GM12878 (cell line): ENCODE measurements at regions not wholly inside any gene's neighbourhood (a gene's known extent, or its start where the extent isn't known, plus 50 kb on each side); places are given as distances from the start of the nearest gene placed in this dataset.

Experiments
- ATAC-seq: fragments of 200-7000 bp; cut with Tn5 transposase; 3 replicates; pipeline ENCODE4 v1.9.1; 2020; ENCODE audit warnings: mild to moderate bottlenecking, moderate library complexity
- BruUV-seq: library from RNA; stranded (reverse); fragments of 400-500 nt; replicated peaks from 2 replicates; lab custom pipeline; 2021; lab: Mats Ljungman, UMichigan
- CTCF ChIA-PET: fragments of 300-600 bp; sonication (Branson Sonifier 250); formaldehyde crosslinking; extraction: SDS; loops from one replicate; lab custom pipeline; 2021; ENCODE audit warnings: inconsistent platforms; lab: Yijun Ruan, JAX
- POLR2A ChIA-PET: fragments of 350-600 bp; formaldehyde crosslinking; extraction: SDS; loops from one replicate; lab custom pipeline; 2021; ENCODE audit warnings: inconsistent platforms; lab: Charles Lee
- RAD21 ChIA-PET: fragments of 300-600 bp; sonication (Branson Sonifier 250); formaldehyde crosslinking; loops from one replicate; lab custom pipeline; 2023; ENCODE audit warnings: antibody characterized with exemption; ENCODE audit not compliant: unreplicated experiment; lab: Charles Lee
- SMC1A ChIA-PET: fragments of 300-600 bp; sonication (Branson Sonifier 250); formaldehyde crosslinking; loops from one replicate; lab custom pipeline; 2023; ENCODE audit not compliant: unreplicated experiment, uncharacterized antibody; lab: Charles Lee
- DNase-seq: peaks from one replicate; pipeline ENCODE4 v3.0.0-alpha.2; 2011; ENCODE audit warnings: low read depth, low spot score
- FAIRE-seq: peaks from 3 replicates; lab custom pipeline; 2011; peaks lifted over from hg19 to GRCh38; lab: Jason Lieb, UNC
- H2AFZ ChIP-seq: 2 replicates; pipeline ENCODE4 v1.6.0; 2011; ENCODE audit warnings: low read depth, low read length, control low read depth; ENCODE audit not compliant: control insufficient read depth
- H3K27ac ChIP-seq: 2 replicates; pipeline ENCODE4 v1.5.1; 2011; ENCODE audit warnings: control low read depth; ENCODE audit not compliant: control insufficient read depth, insufficient read depth
- H3K27me3 ChIP-seq, 2 experiments: replicated peaks in 1 of 2; 2 replicates each; pipeline versions ENCODE4 v1.6.0 to v1.6.1; 2011; ENCODE audit warnings: low read length in 1 of 2; ENCODE audit not compliant: control insufficient read depth in 2 of 2, insufficient read depth in 2 of 2
- H3K36me3 ChIP-seq, 2 experiments: 2 replicates each; pipeline ENCODE4 v1.5.1; 2011; ENCODE audit warnings: low read length in 1 of 2; ENCODE audit not compliant: control insufficient read depth in 2 of 2, insufficient read depth in 2 of 2
- H3K4me1 ChIP-seq: 2 replicates; pipeline ENCODE4 v1.6.1; 2011; ENCODE audit warnings: mild to moderate bottlenecking, low read length, moderate library complexity, mixed read lengths; ENCODE audit not compliant: control insufficient read depth, insufficient read depth
- H3K4me2 ChIP-seq: 2 replicates; pipeline ENCODE4 v1.6.0; 2011; ENCODE audit warnings: control low read depth; ENCODE audit not compliant: control insufficient read depth, insufficient read depth
- H3K4me3 ChIP-seq: fragments of 200-600 bp; sonication (generic); 2 replicates; pipeline ENCODE4 v1.5.1; 2016
- H3K79me2 ChIP-seq: 2 replicates; pipeline ENCODE4 v1.6.0; 2011; ENCODE audit warnings: low read length; ENCODE audit not compliant: control insufficient read depth, insufficient read depth
- H3K9ac ChIP-seq: 2 replicates; pipeline ENCODE4 v1.8.0; 2011; ENCODE audit warnings: low read length, control low read depth, mixed read lengths; ENCODE audit not compliant: control insufficient read depth, insufficient read depth
- H3K9me3 ChIP-seq: replicated peaks from 3 replicates; pipeline ENCODE4 v1.5.1; 2011; ENCODE audit warnings: mild to moderate bottlenecking, low read length; ENCODE audit not compliant: control insufficient read depth, insufficient read depth
- H4K20me1 ChIP-seq: 2 replicates; pipeline ENCODE4 v1.6.0; 2011; ENCODE audit not compliant: control insufficient read depth, insufficient read depth
- CHD1 ChIP-seq: IDR thresholded peaks from 2 replicates; pipeline ENCODE4 v1.6.1; 2012; ENCODE audit warnings: low read depth, low read length, improper control_type of control experiment
- EP300 ChIP-seq, 2 experiments: fragments of 150-350 bp in 1 of 2; IDR thresholded peaks; 2 replicates each; pipeline ENCODE4 v1.6.1; 2011 to 2012; ENCODE audit warnings: low read depth in 2 of 2, low read length in 2 of 2, borderline replicate concordance in 1 of 2, improper control_type of control experiment in 1 of 2, inconsistent platforms in 1 of 2; ENCODE audit not compliant: control insufficient read depth in 1 of 2
- FOS ChIP-seq: IDR thresholded peaks from 3 replicates; pipeline ENCODE4 v1.6.1; 2011; ENCODE audit warnings: borderline replicate concordance; ENCODE audit not compliant: insufficient read length; ENCODE audit errors: extremely low read depth
- JUNB ChIP-seq: IDR thresholded peaks from 2 replicates; pipeline ENCODE4 v1.6.1; 2016; ENCODE audit warnings: antibody characterized with exemption, mild to moderate bottlenecking
- MTA2 ChIP-seq: fragments of 450-650 bp; IDR thresholded peaks from 2 replicates; pipeline ENCODE4 v1.6.1; 2016; ENCODE audit warnings: low read depth, mild to moderate bottlenecking, moderate library complexity
- NR2F1 ChIP-seq: fragments of 450-650 bp; conservative IDR thresholded peaks from 2 replicates; pipeline ENCODE4 v1.6.1; 2017; ENCODE audit warnings: mild to moderate bottlenecking
- PAX5 ChIP-seq: IDR thresholded peaks from 2 replicates; pipeline ENCODE4 v1.6.1; 2011; ENCODE audit warnings: low read depth, low read length, borderline replicate concordance
- RCOR1 ChIP-seq: conservative IDR thresholded peaks from 2 replicates; pipeline ENCODE4 v1.6.1; 2012; ENCODE audit warnings: low read depth, low read length, improper control_type of control experiment
- SPI1 ChIP-seq: IDR thresholded peaks from 2 replicates; pipeline ENCODE4 v1.6.1; 2011; ENCODE audit warnings: low read depth, mild to moderate bottlenecking, low read length, moderate library complexity, borderline replicate concordance; ENCODE audit not compliant: insufficient read depth
- STAT3 ChIP-seq: IDR thresholded peaks from 2 replicates; pipeline ENCODE4 v1.6.1; 2011; ENCODE audit warnings: low read depth, low read length, improper control_type of control experiment
- SUZ12 ChIP-seq: fragments of 200-600 bp; sonication (generic); IDR thresholded peaks from one replicate; pipeline ENCODE4 v1.6.1; 2018; ENCODE audit warnings: antibody characterized with exemption, mild to moderate bottlenecking; ENCODE audit not compliant: unreplicated experiment
- ZNF24 ChIP-seq: fragments of 450-650 bp; IDR thresholded peaks from 2 replicates; pipeline ENCODE4 v1.6.1; 2017; ENCODE audit warnings: antibody characterized with exemption, mild to moderate bottlenecking
- ZSCAN29 ChIP-seq: fragments of 450-650 bp; IDR thresholded peaks from 2 replicates; pipeline ENCODE4 v1.6.1; 2017; ENCODE audit warnings: mild to moderate bottlenecking, moderate library complexity
- WGBS: methylation state at CpG from one replicate; pipeline ENCODE4 v1.1.6; 2016; ENCODE audit warnings: low lambda C conversion rate; ENCODE audit not compliant: insufficient replicate concordance, insufficient coverage; ENCODE audit errors: missing lambda C conversion rate; 5-methylcytosine and 5-hydroxymethylcytosine counted together
- in situ Hi-C: fragments of 300-500 bp; cut with MboI; formaldehyde crosslinking; loops from 9 replicates; pipeline ENCODE4 v1.14.3; 2018; ENCODE audit warnings: mixed read lengths
- intact Hi-C: fragments of 100-400 bp; cut with micrococcal nuclease; formaldehyde crosslinking; loops from one replicate; pipeline ENCODE4 v1.14.2; 2022; ENCODE audit not compliant: unreplicated experiment
- TF ChIP-seq, protein P1 (sequence below): fragments of 450-650 bp; IDR thresholded peaks from 2 replicates; pipeline ENCODE4 v1.6.1; 2017; ENCODE audit warnings: borderline replicate concordance
- TF ChIP-seq, protein P2 (sequence below): fragments of 450-650 bp; formaldehyde crosslinking; IDR thresholded peaks from 2 replicates; pipeline ENCODE4 v1.4.0; 2020; ENCODE audit warnings: mild to moderate bottlenecking, moderate library complexity
- TF ChIP-seq, protein P3 (sequence below): IDR thresholded peaks from 2 replicates; pipeline ENCODE4 v1.6.1; 2012; ENCODE audit warnings: low read depth, low read length, improper control_type of control experiment
- TF ChIP-seq, protein P4 (sequence below): IDR thresholded peaks from 2 replicates; pipeline ENCODE4 v1.6.1; 2011; ENCODE audit warnings: mild to moderate bottlenecking, low read depth, low read length, moderate library complexity; ENCODE audit not compliant: insufficient replicate concordance

DNA sequence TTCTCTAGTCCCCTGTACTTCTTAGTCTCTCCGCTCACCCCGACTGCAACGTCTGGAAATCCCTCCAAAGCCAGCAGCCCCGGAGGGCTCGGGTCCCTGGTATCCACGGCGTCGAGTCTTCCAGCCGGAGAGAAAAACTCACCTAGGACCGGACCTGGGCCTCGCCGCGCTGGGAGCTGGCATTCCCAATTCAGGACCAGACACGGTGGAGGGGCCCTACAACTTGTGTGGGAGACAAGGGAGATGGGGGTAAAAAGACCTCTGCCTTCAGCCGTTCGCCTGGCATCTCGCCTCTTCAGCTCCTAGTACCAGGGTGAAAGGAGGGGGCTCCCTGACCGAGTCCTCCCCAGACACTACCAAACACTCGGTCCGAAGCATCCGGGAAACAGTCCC is 64.3 kb downstream of the GPX5 start (continued):
- TF ChIP-seq EP300 (IDR thresholded peaks at IDR 0.05; ENCODE audit: borderline replicate concordance in 1 of 2, control insufficient read depth in 1 of 2, low read depth in 2 of 2, low read length in 2 of 2) (no peak), STAT3 (no peak), NR2F1 (no peak), MTA2 (no peak), SUZ12 (no peak), JUNB (no peak), ZSCAN29 (no peak), RCOR1 (no peak), PAX5 (no peak)
- TF ChIP-seq, protein P1, sequence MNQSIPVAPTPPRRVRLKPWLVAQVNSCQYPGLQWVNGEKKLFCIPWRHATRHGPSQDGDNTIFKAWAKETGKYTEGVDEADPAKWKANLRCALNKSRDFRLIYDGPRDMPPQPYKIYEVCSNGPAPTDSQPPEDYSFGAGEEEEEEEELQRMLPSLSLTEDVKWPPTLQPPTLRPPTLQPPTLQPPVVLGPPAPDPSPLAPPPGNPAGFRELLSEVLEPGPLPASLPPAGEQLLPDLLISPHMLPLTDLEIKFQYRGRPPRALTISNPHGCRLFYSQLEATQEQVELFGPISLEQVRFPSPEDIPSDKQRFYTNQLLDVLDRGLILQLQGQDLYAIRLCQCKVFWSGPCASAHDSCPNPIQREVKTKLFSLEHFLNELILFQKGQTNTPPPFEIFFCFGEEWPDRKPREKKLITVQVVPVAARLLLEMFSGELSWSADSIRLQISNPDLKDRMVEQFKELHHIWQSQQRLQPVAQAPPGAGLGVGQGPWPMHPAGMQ: no peak

DNA sequence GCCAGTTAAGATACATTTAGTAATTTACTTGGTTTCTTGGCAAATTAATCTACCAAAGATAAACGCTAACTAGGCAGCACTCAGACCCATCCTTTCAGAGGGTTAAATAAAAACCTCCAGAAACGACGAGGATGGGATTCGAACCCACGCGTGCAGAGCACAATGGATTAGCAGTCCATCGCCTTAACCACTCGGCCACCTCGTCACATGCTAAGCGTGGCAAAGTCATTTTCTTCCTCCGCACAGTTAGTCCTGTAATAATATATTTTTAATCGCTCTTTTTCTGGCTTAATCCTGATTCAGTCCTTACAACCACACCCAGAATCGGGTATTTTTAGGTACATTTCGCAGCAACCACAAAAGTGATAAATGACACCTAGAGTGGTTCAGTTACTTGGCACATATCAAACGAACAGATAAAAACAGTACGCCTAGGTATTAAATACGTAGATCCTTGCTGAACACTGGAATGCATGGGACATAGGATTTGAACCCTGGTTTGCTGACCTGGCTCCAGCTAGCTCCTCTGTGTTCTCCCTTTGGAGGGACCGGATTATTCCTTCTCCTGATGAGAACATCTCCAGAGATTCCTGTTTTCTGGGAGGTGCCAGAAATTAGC is 71.6 kb downstream of the GPX5 start:
- ChIA-PET CTCF (no interaction called here), RAD21 (no interaction called here)
- no peak for FAIRE-seq
- H2AFZ ChIP-seq: no peak overlapping the region
- H4K20me1 ChIP-seq: no peaks in the 10 kb centered on the region
- no TSS peak for BruUV-seq
- no peak for DNase-seq
- ATAC-seq: peak; percentile 73
- H3K4me1 ChIP-seq: no peaks in the 10 kb centered on the region
- H3K4me3 ChIP-seq: peak overlapping the region; percentile 28; the same call in 1 of the 2 replicates
- no peak overlapping the region for H3K9ac ChIP-seq
- H3K79me2 ChIP-seq: no peaks in the 10 kb centered on the region
- 23% methylated on average over 18 of the region's 18 CpGs for whole genome bisulfite sequencing
- intact Hi-C loops: no loop called here
- no peak for TF ChIP-seq CHD1
- TF ChIP-seq ZNF24: peak; percentile 74; the same call in 1 of the 2 replicates
- no peak for TF ChIP-seq SPI1
- TF ChIP-seq, protein P2, sequence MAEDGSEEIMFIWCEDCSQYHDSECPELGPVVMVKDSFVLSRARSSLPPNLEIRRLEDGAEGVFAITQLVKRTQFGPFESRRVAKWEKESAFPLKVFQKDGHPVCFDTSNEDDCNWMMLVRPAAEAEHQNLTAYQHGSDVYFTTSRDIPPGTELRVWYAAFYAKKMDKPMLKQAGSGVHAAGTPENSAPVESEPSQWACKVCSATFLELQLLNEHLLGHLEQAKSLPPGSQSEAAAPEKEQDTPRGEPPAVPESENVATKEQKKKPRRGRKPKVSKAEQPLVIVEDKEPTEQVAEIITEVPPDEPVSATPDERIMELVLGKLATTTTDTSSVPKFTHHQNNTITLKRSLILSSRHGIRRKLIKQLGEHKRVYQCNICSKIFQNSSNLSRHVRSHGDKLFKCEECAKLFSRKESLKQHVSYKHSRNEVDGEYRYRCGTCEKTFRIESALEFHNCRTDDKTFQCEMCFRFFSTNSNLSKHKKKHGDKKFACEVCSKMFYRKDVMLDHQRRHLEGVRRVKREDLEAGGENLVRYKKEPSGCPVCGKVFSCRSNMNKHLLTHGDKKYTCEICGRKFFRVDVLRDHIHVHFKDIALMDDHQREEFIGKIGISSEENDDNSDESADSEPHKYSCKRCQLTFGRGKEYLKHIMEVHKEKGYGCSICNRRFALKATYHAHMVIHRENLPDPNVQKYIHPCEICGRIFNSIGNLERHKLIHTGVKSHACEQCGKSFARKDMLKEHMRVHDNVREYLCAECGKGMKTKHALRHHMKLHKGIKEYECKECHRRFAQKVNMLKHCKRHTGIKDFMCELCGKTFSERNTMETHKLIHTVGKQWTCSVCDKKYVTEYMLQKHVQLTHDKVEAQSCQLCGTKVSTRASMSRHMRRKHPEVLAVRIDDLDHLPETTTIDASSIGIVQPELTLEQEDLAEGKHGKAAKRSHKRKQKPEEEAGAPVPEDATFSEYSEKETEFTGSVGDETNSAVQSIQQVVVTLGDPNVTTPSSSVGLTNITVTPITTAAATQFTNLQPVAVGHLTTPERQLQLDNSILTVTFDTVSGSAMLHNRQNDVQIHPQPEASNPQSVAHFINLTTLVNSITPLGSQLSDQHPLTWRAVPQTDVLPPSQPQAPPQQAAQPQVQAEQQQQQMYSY (CRISPR knock-in tag): no peak
- no peak for TF ChIP-seq FOS
- TF ChIP-seq, protein P3, sequence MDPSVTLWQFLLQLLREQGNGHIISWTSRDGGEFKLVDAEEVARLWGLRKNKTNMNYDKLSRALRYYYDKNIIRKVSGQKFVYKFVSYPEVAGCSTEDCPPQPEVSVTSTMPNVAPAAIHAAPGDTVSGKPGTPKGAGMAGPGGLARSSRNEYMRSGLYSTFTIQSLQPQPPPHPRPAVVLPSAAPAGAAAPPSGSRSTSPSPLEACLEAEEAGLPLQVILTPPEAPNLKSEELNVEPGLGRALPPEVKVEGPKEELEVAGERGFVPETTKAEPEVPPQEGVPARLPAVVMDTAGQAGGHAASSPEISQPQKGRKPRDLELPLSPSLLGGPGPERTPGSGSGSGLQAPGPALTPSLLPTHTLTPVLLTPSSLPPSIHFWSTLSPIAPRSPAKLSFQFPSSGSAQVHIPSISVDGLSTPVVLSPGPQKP: no peak
- TF ChIP-seq, protein P4, sequence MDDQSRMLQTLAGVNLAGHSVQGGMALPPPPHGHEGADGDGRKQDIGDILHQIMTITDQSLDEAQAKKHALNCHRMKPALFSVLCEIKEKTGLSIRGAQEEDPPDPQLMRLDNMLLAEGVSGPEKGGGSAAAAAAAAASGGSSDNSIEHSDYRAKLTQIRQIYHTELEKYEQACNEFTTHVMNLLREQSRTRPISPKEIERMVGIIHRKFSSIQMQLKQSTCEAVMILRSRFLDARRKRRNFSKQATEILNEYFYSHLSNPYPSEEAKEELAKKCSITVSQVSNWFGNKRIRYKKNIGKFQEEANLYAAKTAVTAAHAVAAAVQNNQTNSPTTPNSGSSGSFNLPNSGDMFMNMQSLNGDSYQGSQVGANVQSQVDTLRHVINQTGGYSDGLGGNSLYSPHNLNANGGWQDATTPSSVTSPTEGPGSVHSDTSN: no peak
- TF ChIP-seq, all 136 proteins: peak for 1
- SMC1A ChIA-PET: no interaction called here
- POLR2A ChIA-PET: no interaction called here
- H3K36me3 ChIP-seq: no peaks in the 10 kb centered on the region
- H3K9me3 ChIP-seq: no peaks in the 10 kb centered on the region; the same call in 2 of the 3 replicates
- H3K27me3 ChIP-seq: no peaks in the 10 kb centered on the region
- in situ Hi-C loops: no loop called here
- H3K27ac ChIP-seq: no peak overlapping the region
- peak overlapping the region; percentile 17; the same call in 1 of the 2 replicates for H3K4me2 ChIP-seq
